ENCODE measurements at regions not wholly inside any gene's neighbourhood (a gene's known extent, or its start where the extent isn't known, plus 50 kb on each side); places are given as distances from the start of the nearest gene placed in this dataset.
"Not testable (repeated sequence)": the region's sequence is repeated elsewhere in the genome, so short reads cannot be mapped to it uniquely, and the experiment has no call there.

DNA sequence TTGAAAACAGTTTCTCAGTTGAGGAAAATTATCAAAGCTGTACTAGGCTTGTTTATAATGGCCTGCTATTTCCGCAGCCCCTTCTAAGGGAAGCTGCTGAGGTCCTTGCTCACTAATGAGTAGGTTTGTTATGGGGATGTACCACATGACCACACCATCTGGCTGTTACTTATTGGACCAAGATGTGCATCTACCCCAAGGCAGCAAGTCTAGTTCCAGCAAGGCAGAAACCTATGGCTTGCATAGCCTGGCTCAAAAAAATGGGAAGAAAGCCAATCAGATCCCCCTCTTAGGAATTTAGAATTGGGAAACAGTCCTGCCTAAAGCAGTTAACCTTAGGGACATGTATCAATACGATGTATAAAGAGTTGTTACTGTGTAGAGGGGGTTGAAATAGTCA, 186.5 kb upstream of the SPRY2 start:
- Mint-ChIP-seq H3K27ac (ENCODE audit: low read depth) (no peak overlapping the region), H3K4me3 (no peak overlapping the region), H3K27me3 (no peaks in the 10 kb centered on the region), H3K4me1 (no peaks in the 10 kb centered on the region), H3K36me3 (ENCODE audit: insufficient read depth) (no peaks in the 10 kb centered on the region), H3K9me3 (peaks cover 9% of the 10 kb centered on the region)
- ATAC-seq (replicated peaks; ENCODE audit: extremely low read depth, poor library complexity, severe bottlenecking) (no peak), DNase-seq (ENCODE audit: low spot score in 2 of 2) (no peak)

GRCh38 chr13:80524447-80525215, 183.7 kb upstream of the SPRY2 start:
- ATAC-seq (replicated peaks; ENCODE audit: extremely low read depth, poor library complexity, severe bottlenecking) = no peak
- Mint-ChIP-seq H3K27ac (ENCODE audit: low read depth) (no peak overlapping the region), H3K36me3 (ENCODE audit: insufficient read depth) (no peaks in the 10 kb centered on the region), H3K4me3 (no peak overlapping the region), H3K4me1 (no peaks in the 10 kb centered on the region), H3K27me3 (no peaks in the 10 kb centered on the region), H3K9me3 (peaks cover 3% of the 10 kb centered on the region)
- no peak for DNase-seq (ENCODE audit: low spot score in 2 of 2)

DNA sequence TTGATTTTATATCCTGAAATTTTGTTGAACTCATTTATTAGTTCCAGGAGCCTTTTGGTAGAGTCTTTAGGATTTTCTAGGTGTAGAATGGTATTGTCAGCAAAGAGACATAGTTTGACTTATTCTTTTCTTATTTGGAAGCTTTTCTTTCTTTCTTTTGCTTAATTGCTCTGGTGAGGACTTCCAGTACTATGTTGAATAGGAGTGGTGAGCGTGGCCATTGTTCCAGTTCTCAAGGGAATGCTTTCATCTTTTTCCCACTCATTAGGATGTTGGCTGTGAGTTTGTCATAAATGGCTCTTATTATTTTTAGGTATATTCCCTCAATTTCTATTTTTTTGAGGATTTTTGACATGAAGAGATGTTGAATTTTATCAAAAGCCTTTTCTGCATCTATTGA, 182.2 kb upstream of the SPRY2 start:
- no peaks in the 10 kb centered on the region for H3K4me1 Mint-ChIP-seq

DNA sequence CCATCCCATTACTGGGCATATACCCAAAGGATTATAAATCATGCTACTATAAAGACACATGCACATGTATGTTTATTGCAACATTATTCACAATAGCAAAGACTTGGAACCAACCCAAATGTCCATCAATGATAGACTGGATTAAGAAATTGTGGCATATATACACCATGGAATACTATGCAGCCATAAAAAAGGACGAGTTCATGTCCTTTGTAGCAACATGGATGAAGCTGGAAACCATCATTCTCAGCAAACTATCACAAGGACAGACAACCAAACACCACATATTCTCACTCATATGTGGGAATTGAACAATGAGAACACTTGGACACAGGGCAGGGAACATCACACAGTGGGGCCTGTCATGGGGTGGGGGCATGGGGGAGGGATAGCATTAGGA, 181.5 kb upstream of the SPRY2 start:
- peaks cover 11% of the 10 kb centered on the region for H3K9me3 Mint-ChIP-seq
- H3K4me1 Mint-ChIP-seq; H3K4me3 Mint-ChIP-seq; H3K27me3 Mint-ChIP-seq; ATAC-seq (replicated peaks; ENCODE audit: extremely low read depth, poor library complexity, severe bottlenecking); DNase-seq (ENCODE audit: low spot score in 2 of 2); H3K27ac Mint-ChIP-seq (ENCODE audit: low read depth); H3K36me3 Mint-ChIP-seq (ENCODE audit: insufficient read depth): not testable (repeated sequence)

More for the DNA sequence above, 182.2 kb upstream of the SPRY2 start:
- H3K4me3 Mint-ChIP-seq = no peak overlapping the region
- H3K27me3 Mint-ChIP-seq = no peaks in the 10 kb centered on the region
- no peak overlapping the region for H3K27ac Mint-ChIP-seq (ENCODE audit: low read depth)
- H3K9me3 Mint-ChIP-seq = peaks cover 7% of the 10 kb centered on the region
- no peaks in the 10 kb centered on the region for H3K36me3 Mint-ChIP-seq (ENCODE audit: insufficient read depth)
- DNase-seq (ENCODE audit: low spot score in 2 of 2) = no peak
- no peak for ATAC-seq (replicated peaks; ENCODE audit: extremely low read depth, poor library complexity, severe bottlenecking)

GRCh38 chr13:80516818-80517348, 176.0 kb upstream of the SPRY2 start:
- Mint-ChIP-seq H3K27me3 (no peaks in the 10 kb centered on the region), H3K9me3 (peaks cover 17% of the 10 kb centered on the region), H3K36me3 (ENCODE audit: insufficient read depth) (peaks cover 2% of the 10 kb centered on the region), H3K4me1 (no peaks in the 10 kb centered on the region), H3K4me3 (no peak overlapping the region), H3K27ac (ENCODE audit: low read depth) (no peak overlapping the region)
- DNase-seq (ENCODE audit: low spot score in 2 of 2) (no peak), ATAC-seq (replicated peaks; ENCODE audit: extremely low read depth, poor library complexity, severe bottlenecking) (no peak)

DNA sequence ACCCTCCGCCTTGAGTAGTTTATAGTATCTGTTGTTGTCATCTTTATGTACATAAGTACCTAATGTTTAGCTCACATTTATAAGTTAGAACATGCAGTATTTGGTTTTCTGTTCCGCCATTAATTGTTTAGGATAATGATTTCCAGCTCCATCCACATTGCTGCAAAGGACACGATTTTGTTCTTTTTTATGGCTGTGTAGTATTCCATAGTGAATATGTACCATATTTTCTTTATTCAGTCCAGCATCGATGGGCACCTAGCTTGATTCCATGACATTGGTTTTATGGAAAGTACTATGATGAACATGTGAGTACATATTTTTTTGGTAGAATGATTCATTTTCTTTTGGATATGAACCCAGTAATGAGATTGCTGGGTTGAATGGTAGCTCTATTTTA, 174.4 kb upstream of the SPRY2 start:
- ATAC-seq (replicated peaks; ENCODE audit: extremely low read depth, poor library complexity, severe bottlenecking) = no peak
- no peak overlapping the region for H3K4me3 Mint-ChIP-seq
- no peak overlapping the region for H3K27ac Mint-ChIP-seq (ENCODE audit: low read depth)
- H3K4me1 Mint-ChIP-seq = no peaks in the 10 kb centered on the region
- no peaks in the 10 kb centered on the region for H3K27me3 Mint-ChIP-seq
- DNase-seq (ENCODE audit: low spot score in 2 of 2) = no peak
- peaks cover 2% of the 10 kb centered on the region for H3K36me3 Mint-ChIP-seq (ENCODE audit: insufficient read depth)
- peaks cover 17% of the 10 kb centered on the region for H3K9me3 Mint-ChIP-seq

DNA sequence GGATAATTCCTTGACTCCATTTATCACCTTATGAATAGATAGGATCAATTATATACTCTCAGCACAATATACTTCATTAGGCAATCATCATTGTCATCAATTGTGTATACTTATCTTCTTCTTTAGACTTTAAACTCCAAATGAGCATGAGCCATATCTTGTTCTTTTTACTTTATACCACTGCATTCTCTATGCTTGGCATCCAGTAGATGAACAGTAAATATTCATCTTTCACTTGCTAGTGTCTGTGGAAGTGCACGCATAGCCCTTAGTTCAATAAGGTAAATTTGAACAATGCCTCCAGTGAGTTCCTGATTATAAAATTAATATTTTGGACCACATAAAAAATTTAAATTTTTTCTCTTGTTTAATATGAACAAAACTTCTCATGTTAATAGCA, 172.3 kb upstream of the SPRY2 start:
- H3K27ac Mint-ChIP-seq (ENCODE audit: low read depth) = no peak overlapping the region
- H3K9me3 Mint-ChIP-seq = peaks cover 11% of the 10 kb centered on the region
- peaks cover 2% of the 10 kb centered on the region for H3K36me3 Mint-ChIP-seq (ENCODE audit: insufficient read depth)
- ATAC-seq (replicated peaks; ENCODE audit: extremely low read depth, poor library complexity, severe bottlenecking) (no peak), DNase-seq (ENCODE audit: low spot score in 2 of 2) (no peak)
- H3K4me3 Mint-ChIP-seq = no peak overlapping the region
- no peaks in the 10 kb centered on the region for H3K4me1 Mint-ChIP-seq
- H3K27me3 Mint-ChIP-seq = no peaks in the 10 kb centered on the region

- H3K27ac Mint-ChIP-seq (ENCODE audit: low read depth) = no peak overlapping the region
- H3K36me3 Mint-ChIP-seq (ENCODE audit: insufficient read depth) = no peaks in the 10 kb centered on the region
- H3K4me3 Mint-ChIP-seq = no peak overlapping the region
- H3K27me3 Mint-ChIP-seq = no peaks in the 10 kb centered on the region
- DNase-seq (ENCODE audit: low spot score in 2 of 2) (no peak), ATAC-seq (replicated peaks; ENCODE audit: extremely low read depth, poor library complexity, severe bottlenecking) (no peak)
- peaks cover 6% of the 10 kb centered on the region for H3K9me3 Mint-ChIP-seq
- no peaks in the 10 kb centered on the region for H3K4me1 Mint-ChIP-seq
Observed at GRCh38 chr13:80510686-80511085, 169.8 kb upstream of the SPRY2 start.

DNA sequence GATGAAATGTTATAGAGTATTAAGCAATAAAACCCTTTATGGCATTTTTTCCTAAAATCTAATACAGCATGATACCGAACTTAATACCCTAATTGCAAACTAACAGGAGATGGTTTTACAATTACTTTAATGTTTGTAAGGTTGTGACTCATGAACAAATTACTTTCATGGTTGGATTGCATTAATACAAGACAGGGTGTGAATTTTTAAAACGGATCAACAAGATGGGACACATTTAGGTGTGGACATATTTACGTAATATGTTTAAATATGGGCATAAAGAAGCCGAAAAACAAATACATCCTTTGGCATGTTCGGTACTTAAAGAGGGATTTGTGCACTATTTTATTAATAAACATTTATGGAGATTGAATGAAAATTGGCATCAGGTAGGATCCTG, 168.3 kb upstream of the SPRY2 start:
- H3K4me1 Mint-ChIP-seq = no peaks in the 10 kb centered on the region

DNA sequence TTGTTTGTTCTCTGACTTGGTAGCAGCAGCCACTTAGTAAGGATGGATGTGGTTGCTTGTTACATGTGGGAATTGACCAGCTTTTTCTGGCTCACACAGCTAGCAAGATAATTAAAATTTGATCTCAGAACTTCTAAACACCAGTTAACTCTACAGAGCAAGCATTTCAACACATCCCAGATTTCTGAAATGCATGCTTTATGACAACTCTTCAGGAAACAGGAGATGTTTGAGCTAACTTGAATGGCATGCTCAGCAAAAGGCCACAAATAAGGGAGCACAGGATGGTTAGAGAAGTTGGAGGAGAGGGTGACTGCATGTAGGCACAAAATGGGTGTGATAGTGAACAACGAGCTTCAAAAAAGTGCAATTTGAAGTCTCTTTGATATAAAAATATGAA, 167.1 kb upstream of the SPRY2 start:
- H3K4me1 Mint-ChIP-seq = no peaks in the 10 kb centered on the region
- no peak overlapping the region for H3K4me3 Mint-ChIP-seq
- DNase-seq (ENCODE audit: low spot score in 2 of 2) (no peak), ATAC-seq (replicated peaks; ENCODE audit: extremely low read depth, poor library complexity, severe bottlenecking) (no peak)
- H3K36me3 Mint-ChIP-seq (ENCODE audit: insufficient read depth) = no peaks in the 10 kb centered on the region
- no peaks in the 10 kb centered on the region for H3K27me3 Mint-ChIP-seq
- no peak overlapping the region for H3K27ac Mint-ChIP-seq (ENCODE audit: low read depth)
- peaks cover 18% of the 10 kb centered on the region for H3K9me3 Mint-ChIP-seq

More for the DNA sequence above, 168.3 kb upstream of the SPRY2 start:
- H3K4me3 Mint-ChIP-seq = no peak overlapping the region
- no peak overlapping the region for H3K27ac Mint-ChIP-seq (ENCODE audit: low read depth)
- ATAC-seq (replicated peaks; ENCODE audit: extremely low read depth, poor library complexity, severe bottlenecking) (no peak), DNase-seq (ENCODE audit: low spot score in 2 of 2) (no peak)
- H3K9me3 Mint-ChIP-seq = peaks cover 18% of the 10 kb centered on the region
- no peaks in the 10 kb centered on the region for H3K36me3 Mint-ChIP-seq (ENCODE audit: insufficient read depth)
- no peaks in the 10 kb centered on the region for H3K27me3 Mint-ChIP-seq

GRCh38 chr13:80504453-80504852, 163.5 kb upstream of the SPRY2 start:
- no peaks in the 10 kb centered on the region for H3K36me3 Mint-ChIP-seq (ENCODE audit: insufficient read depth)
- no peak overlapping the region for H3K27ac Mint-ChIP-seq (ENCODE audit: low read depth)
- no peak for DNase-seq (ENCODE audit: low spot score in 2 of 2)
- no peak for ATAC-seq (replicated peaks; ENCODE audit: extremely low read depth, poor library complexity, severe bottlenecking)
- H3K27me3 Mint-ChIP-seq = no peaks in the 10 kb centered on the region
- peaks cover 18% of the 10 kb centered on the region for H3K9me3 Mint-ChIP-seq
- H3K4me3 Mint-ChIP-seq = no peak overlapping the region
- no peaks in the 10 kb centered on the region for H3K4me1 Mint-ChIP-seq

GRCh38 chr13:80502359-80502758, 161.4 kb upstream of the SPRY2 start:
- no peak for DNase-seq (ENCODE audit: low spot score in 2 of 2)
- H3K9me3 Mint-ChIP-seq = peaks cover 18% of the 10 kb centered on the region
- no peak overlapping the region for H3K27ac Mint-ChIP-seq (ENCODE audit: low read depth)
- H3K4me3 Mint-ChIP-seq = no peak overlapping the region
- H3K27me3 Mint-ChIP-seq = no peaks in the 10 kb centered on the region
- no peak for ATAC-seq (replicated peaks; ENCODE audit: extremely low read depth, poor library complexity, severe bottlenecking)
- no peaks in the 10 kb centered on the region for H3K36me3 Mint-ChIP-seq (ENCODE audit: insufficient read depth)
- H3K4me1 Mint-ChIP-seq = no peaks in the 10 kb centered on the region

DNA sequence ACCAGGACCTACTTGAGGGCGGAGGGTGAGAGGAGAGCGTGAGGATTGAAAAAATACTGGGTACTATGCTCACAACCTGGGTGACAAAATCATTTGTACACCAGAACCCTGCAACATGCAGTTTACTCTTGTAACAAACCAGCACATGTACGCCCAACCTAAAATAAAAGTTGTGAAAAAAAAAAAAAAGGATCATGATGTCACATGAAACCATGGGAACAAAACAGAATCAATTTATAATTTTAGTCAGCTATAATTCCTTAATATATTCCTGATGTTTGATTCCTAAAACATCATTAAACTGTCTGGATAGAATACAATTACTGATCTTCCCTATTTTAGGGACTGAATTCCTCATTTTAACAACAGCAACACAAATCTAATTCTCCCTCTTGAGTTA, 160.6 kb upstream of the SPRY2 start:
- Mint-ChIP-seq H3K4me3 (no peak overlapping the region), H3K36me3 (ENCODE audit: insufficient read depth) (no peaks in the 10 kb centered on the region), H3K27me3 (no peaks in the 10 kb centered on the region), H3K27ac (ENCODE audit: low read depth) (no peak overlapping the region), H3K4me1 (no peaks in the 10 kb centered on the region), H3K9me3 (peaks cover 18% of the 10 kb centered on the region)
- DNase-seq (ENCODE audit: low spot score in 2 of 2) = no peak
- no peak for ATAC-seq (replicated peaks; ENCODE audit: extremely low read depth, poor library complexity, severe bottlenecking)
